OCI-LY7 (cell line): ENCODE measurements at regions not wholly inside any gene's neighbourhood (a gene's known extent, or its start where the extent isn't known, plus 50 kb on each side); places are given as distances from the start of the nearest gene placed in this dataset.

Source experiments
- BruUV-seq: library from RNA; stranded (reverse); fragments of 400-500 nt; replicated peaks from 2 replicates; lab custom pipeline; 2021; lab: Mats Ljungman, UMichigan
- CTCF ChIA-PET: fragments of 300-600 bp; sonication (Branson Sonifier 250); formaldehyde crosslinking; loops from one replicate; lab custom pipeline; 2022; ENCODE audit warnings: antibody characterized with exemption; ENCODE audit not compliant: unreplicated experiment; lab: Charles Lee
- POLR2A ChIA-PET: fragments of 300-600 bp; sonication (Branson Sonifier 250); formaldehyde crosslinking; loops from one replicate; lab custom pipeline; 2022; ENCODE audit warnings: antibody characterized with exemption; lab: Charles Lee
- DNase-seq: peaks from one replicate; pipeline ENCODE4 v3.0.0-alpha.2; 2015; ENCODE audit warnings: low spot score
- H2AFZ ChIP-seq: fragments of 200-600 bp; sonication (generic), shearing (Covaris generic); 2 replicates; pipeline ENCODE4 v1.6.1; 2014; ENCODE audit warnings: mild to moderate bottlenecking, antibody characterized with exemption, low read length, moderate library complexity
- H3K27ac ChIP-seq: fragments of 200-600 bp; sonication (generic); 2 replicates; pipeline ENCODE4 v1.5.1; 2014; ENCODE audit warnings: mixed run types, low read depth, mild to moderate bottlenecking, moderate library complexity, low read length, inconsistent platforms; ENCODE audit not compliant: poor library complexity, severe bottlenecking
- H3K36me3 ChIP-seq: fragments of 200-600 bp; sonication (generic); 2 replicates; pipeline ENCODE4 v1.6.1; 2014; ENCODE audit warnings: mild to moderate bottlenecking, antibody characterized with exemption, low read length, moderate library complexity, mixed read lengths; ENCODE audit not compliant: insufficient read depth
- H3K4me1 ChIP-seq: fragments of 200-600 bp; sonication (generic); 2 replicates; pipeline ENCODE4 v1.5.1; 2014; ENCODE audit warnings: mild to moderate bottlenecking, low read length; ENCODE audit not compliant: insufficient read depth, poor library complexity, severe bottlenecking
- H3K4me2 ChIP-seq: fragments of 200-600 bp; sonication (generic); 2 replicates; pipeline ENCODE4 v1.6.1; 2014; ENCODE audit warnings: mild to moderate bottlenecking, low read length
- H3K4me3 ChIP-seq: fragments of 200-600 bp; sonication (generic); 2 replicates; pipeline ENCODE4 v1.5.1; 2014; ENCODE audit warnings: mild to moderate bottlenecking, low read depth, low read length; ENCODE audit not compliant: poor library complexity, severe bottlenecking
- H3K79me2 ChIP-seq: fragments of 200-600 bp; sonication (generic); 2 replicates; pipeline ENCODE4 v1.6.1; 2016; ENCODE audit warnings: low read depth, mild to moderate bottlenecking, low read length, moderate library complexity, mixed read lengths; ENCODE audit not compliant: insufficient read depth
- H3K9me2 ChIP-seq: fragments of 200-600 bp; sonication (generic); 2 replicates; pipeline ENCODE4 v1.6.1; 2016; ENCODE audit warnings: mild to moderate bottlenecking, low read length, mixed read lengths; ENCODE audit not compliant: insufficient read depth
- H3K9me3 ChIP-seq: fragments of 200-600 bp; sonication (generic); 2 replicates; pipeline ENCODE4 v1.6.1; 2014; ENCODE audit warnings: mild to moderate bottlenecking, mixed run types, low read length, mixed read lengths
- H4K20me1 ChIP-seq: fragments of 200-600 bp; sonication (generic); 2 replicates; pipeline ENCODE4 v1.6.1; 2014; ENCODE audit warnings: mild to moderate bottlenecking, antibody characterized with exemption, low read length, moderate library complexity, mixed read lengths; ENCODE audit not compliant: insufficient read depth
- CTCF ChIP-seq: fragments of 200-600 bp; sonication (generic); conservative IDR thresholded peaks from 2 replicates; pipeline ENCODE4 v1.5.1; 2014; ENCODE audit warnings: mild to moderate bottlenecking, antibody characterized with exemption, low read length, moderate library complexity, mixed read lengths
- EZH2phosphoT487 ChIP-seq: fragments of 200-600 bp; sonication (generic); IDR thresholded peaks from 2 replicates; pipeline ENCODE4 v1.6.1; 2018; ENCODE audit warnings: low read depth, borderline replicate concordance, mild to moderate bottlenecking, mixed run types, antibody characterized with exemption, low read length, moderate library complexity, mixed read lengths
- intact Hi-C: fragments of 100-400 bp; cut with micrococcal nuclease; formaldehyde crosslinking; loops from one replicate; pipeline ENCODE4 v1.10.0; 2022; ENCODE audit not compliant: unreplicated experiment

- no peak overlapping the region for H2AFZ ChIP-seq
These were observed 231.7 kb downstream of the SIM1 start for GRCh38 chr6:100232781-100233573.

GRCh38 chr6:100230953-100231316 is 233.8 kb downstream of the SIM1 start:
- H3K4me1 ChIP-seq: peaks cover 6% of the 10 kb centered on the region
- no peak overlapping the region for H3K4me2 ChIP-seq
- H4K20me1 ChIP-seq: no peaks in the 10 kb centered on the region
- intact Hi-C loops: no loop called here
- no peaks in the 10 kb centered on the region for H3K9me3 ChIP-seq
- no peak overlapping the region for H2AFZ ChIP-seq
- no peak overlapping the region for H3K4me3 ChIP-seq
- no peaks in the 10 kb centered on the region for H3K79me2 ChIP-seq
- no peak for DNase-seq
- H3K9me2 ChIP-seq: no peaks in the 10 kb centered on the region
- BruUV-seq: no TSS peak
- ChIA-PET POLR2A (no interaction called here), CTCF (no interaction called here)
- no peaks in the 10 kb centered on the region for H3K36me3 ChIP-seq
- no peak overlapping the region for H3K27ac ChIP-seq
- no peak for TF ChIP-seq EZH2phosphoT487
- TF ChIP-seq CTCF: no peak

More at GRCh38 chr6:100232781-100233573, 231.7 kb downstream of the SIM1 start:
- intact Hi-C loops: no loop called here
- H3K9me2 ChIP-seq: no peaks in the 10 kb centered on the region
- H3K36me3 ChIP-seq: no peaks in the 10 kb centered on the region
- H3K4me3 ChIP-seq: no peak overlapping the region
- no peak overlapping the region for H3K27ac ChIP-seq
- no TSS peak for BruUV-seq
- no peaks in the 10 kb centered on the region for H3K79me2 ChIP-seq
- ChIA-PET POLR2A (interaction anchor here (1.2 kb wide), 1 partner anchor 21 kb away, joined by 3 read pairs; no protein-coding TSS in a partner anchor), CTCF (no interaction called here)
- TF ChIP-seq CTCF (no peak), EZH2phosphoT487 (no peak)
- DNase-seq: no peak
- no peak overlapping the region for H3K4me2 ChIP-seq
- peaks cover 6% of the 10 kb centered on the region for H3K4me1 ChIP-seq
- H4K20me1 ChIP-seq: no peaks in the 10 kb centered on the region
- no peaks in the 10 kb centered on the region for H3K9me3 ChIP-seq
